K562 (cell line): ENCODE measurements at regions not wholly inside any gene's neighbourhood (a gene's known extent, or its start where the extent isn't known, plus 50 kb on each side); places are given as distances from the start of the nearest gene placed in this dataset.
A peak's percentile ranks its signal among the peaks of the same experiment; 100 is the strongest.
"Not testable (repeated sequence)": the region's sequence is repeated elsewhere in the genome, so short reads cannot be mapped to it uniquely, and the experiment has no call there.

Experiments used
- ATAC-seq: fragments of 200-7000 bp; cut with Tn5 transposase; 3 replicates; pipeline ENCODE4 v1.9.1; 2020; ENCODE audit warnings: moderate library complexity
- BruUV-seq: library from RNA; stranded (reverse); fragments of 400-500 nt; replicated peaks from 2 replicates; lab custom pipeline; 2021; lab: Mats Ljungman, UMichigan
- CTCF ChIA-PET: fragments of 300-600 bp; formaldehyde crosslinking; extraction: SDS; loops from one replicate; lab custom pipeline; 2021; ENCODE audit warnings: low intra/inter-chr PET ratio; lab: Yijun Ruan, JAX
- POLR2A ChIA-PET: fragments of 300-600, 350-650 bp; sonication (Branson Sonifier 250); formaldehyde crosslinking; extraction: SDS; loops from one replicate; lab custom pipeline; 2021; ENCODE audit warnings: antibody characterized with exemption, inconsistent platforms; lab: Yijun Ruan, JAX
- DNase-seq, 4 experiments: peaks; one replicate each; pipeline versions ENCODE4 v3.0.0 to v3.0.0-alpha.2; 2011 to 2018; ENCODE audit warnings: low spot score in 3 of 4, mixed read lengths in 3 of 4; ENCODE audit errors: extremely low read depth in 1 of 4
- FAIRE-seq: peaks from 2 replicates; lab custom pipeline; 2011; peaks lifted over from hg19 to GRCh38; lab: Jason Lieb, UNC
- H2AFZ ChIP-seq: 2 replicates; pipeline ENCODE4 v1.6.0; 2011; ENCODE audit warnings: low read depth, low read length, control low read depth, inconsistent platforms
- H3K27ac ChIP-seq: fragments of 200-600 bp; 3 replicates; pipeline ENCODE4 v1.8.0; 2011; ENCODE audit warnings: low read depth, mild to moderate bottlenecking, control low read depth, inconsistent platforms, low read length, moderate library complexity, mixed read lengths; ENCODE audit errors: extremely low read depth
- H3K27me3 ChIP-seq, 2 experiments: fragments of 300-600 bp in 1 of 2; 2 replicates in 1 of 2; 3 replicates in 1 of 2; pipeline versions ENCODE4 v1.6.0 to v1.8.0; 2011; ENCODE audit warnings: inconsistent platforms in 2 of 2, low read length in 2 of 2, mild to moderate bottlenecking in 1 of 2, mixed read lengths in 1 of 2, moderate library complexity in 1 of 2; ENCODE audit not compliant: control insufficient read depth in 2 of 2, insufficient read depth in 2 of 2
- H3K36me3 ChIP-seq: fragments of 300-600 bp; 3 replicates; pipeline ENCODE4 v1.8.0; 2011; ENCODE audit warnings: mild to moderate bottlenecking, low read length, inconsistent platforms; ENCODE audit not compliant: control insufficient read depth, insufficient read depth
- H3K4me1 ChIP-seq, 2 experiments: fragments of 200-600 bp in 1 of 2; replicated peaks in 1 of 2; 2 replicates in 1 of 2; 3 replicates in 1 of 2; pipeline versions ENCODE4 v1.5.1 to v1.8.0; 2011; ENCODE audit warnings: inconsistent platforms in 2 of 2, low read length in 2 of 2, mild to moderate bottlenecking in 1 of 2, mixed read lengths in 1 of 2, moderate library complexity in 1 of 2; ENCODE audit not compliant: control insufficient read depth in 2 of 2, insufficient read depth in 2 of 2
- H3K4me2 ChIP-seq: 2 replicates; pipeline ENCODE4 v1.6.1; 2011; ENCODE audit warnings: low read length, control low read depth, inconsistent platforms, mixed read lengths; ENCODE audit not compliant: insufficient read depth
- H3K4me3 ChIP-seq: fragments of 200-600 bp; sonication (generic), shearing (Covaris generic); 2 replicates; pipeline ENCODE4 v1.5.1; 2016; ENCODE audit warnings: control low read depth, inconsistent platforms
- H3K79me2 ChIP-seq: fragments of 200-600 bp; 3 replicates; pipeline ENCODE4 v1.8.0; 2011; ENCODE audit warnings: low read length, inconsistent platforms; ENCODE audit not compliant: control insufficient read depth, insufficient read depth
- H3K9ac ChIP-seq, 2 experiments: 2 replicates each; pipeline versions ENCODE4 v1.6.0 to v1.6.1; 2011; ENCODE audit warnings: low read depth in 2 of 2, low read length in 2 of 2, control low read depth in 1 of 2, inconsistent platforms in 1 of 2, mild to moderate bottlenecking in 1 of 2, mixed read lengths in 1 of 2; ENCODE audit not compliant: insufficient read depth in 1 of 2
- H3K9me1 ChIP-seq: one replicate; pipeline ENCODE4 v1.6.0; 2011; ENCODE audit warnings: inconsistent platforms, mild to moderate bottlenecking, low read length, moderate library complexity; ENCODE audit not compliant: control insufficient read depth, insufficient read depth
- H3K9me3 ChIP-seq: replicated peaks from 2 replicates; pipeline ENCODE4 v1.5.1; 2011; ENCODE audit warnings: low read depth, low read length, inconsistent platforms; ENCODE audit not compliant: control insufficient read depth, insufficient read depth
- H4K20me1 ChIP-seq: replicated peaks from 2 replicates; pipeline ENCODE4 v1.6.1; 2011; ENCODE audit warnings: low read length, inconsistent platforms, mixed read lengths; ENCODE audit not compliant: control insufficient read depth, insufficient read depth
- ARID2 ChIP-seq: fragments of 450-650 bp; IDR thresholded peaks from 2 replicates; pipeline ENCODE4 v1.6.1; 2017; ENCODE audit warnings: antibody characterized with exemption, mild to moderate bottlenecking
- ELF4 ChIP-seq: fragments of 450-650 bp; formaldehyde crosslinking; IDR thresholded peaks from 2 replicates; pipeline ENCODE4 v1.4.0; 2022; ENCODE audit warnings: missing genetic modification characterization
- EP300 ChIP-seq: IDR thresholded peaks from 2 replicates; pipeline ENCODE4 v1.6.1; 2012; ENCODE audit warnings: low read length, improper control_type of control experiment
- KLF10 ChIP-seq: fragments of 250-450 bp; sonication (Bioruptor Pico); IDR thresholded peaks from 2 replicates; pipeline ENCODE4 v1.6.1; 2021; ENCODE audit warnings: matching md5 sums
- NUFIP1 ChIP-seq: fragments of 450-650 bp; IDR thresholded peaks from 2 replicates; pipeline ENCODE4 v1.6.1; 2018; ENCODE audit not compliant: partially characterized antibody
- SIN3B ChIP-seq: fragments of 450-650 bp; IDR thresholded peaks from 2 replicates; pipeline ENCODE4 v1.6.1; 2017; ENCODE audit warnings: low read depth, mild to moderate bottlenecking, moderate library complexity
- TCF7L2 ChIP-seq: fragments of 150-350 bp; IDR thresholded peaks from 2 replicates; pipeline ENCODE4 v1.6.1; 2016; ENCODE audit warnings: low read depth, mild to moderate bottlenecking, low read length, moderate library complexity
- U2AF2 ChIP-seq: fragments of 200-400 bp; formaldehyde crosslinking; optimal IDR thresholded peaks from 2 replicates; pipeline ENCODE3; 2017; ENCODE audit warnings: low read depth, mild to moderate bottlenecking, low read length
- XRCC4 ChIP-seq: IDR thresholded peaks from one replicate; pipeline ENCODE4 v1.6.1; 2011; ENCODE audit not compliant: insufficient read depth, insufficient read length; ENCODE audit errors: extremely low read depth
- ZNF695 ChIP-seq: fragments of 450-650 bp; formaldehyde crosslinking; IDR thresholded peaks from 2 replicates; pipeline ENCODE4 v1.4.0; 2020; ENCODE audit warnings: mild to moderate bottlenecking, moderate library complexity
- ZNF696 ChIP-seq: fragments of 250-450 bp; sonication (Bioruptor Pico); conservative IDR thresholded peaks from 2 replicates; pipeline ENCODE4 v1.4.0; 2020; ENCODE audit warnings: mild to moderate bottlenecking, moderate library complexity
- WGBS: fragments of 100-300 bp; shearing (Covaris generic); methylation state at CpG from one replicate; pipeline ENCODE4 v1.1.6; 2016; ENCODE audit warnings: low coverage, mixed read lengths; ENCODE audit not compliant: insufficient coverage; ENCODE audit errors: missing lambda C conversion rate; 5-methylcytosine and 5-hydroxymethylcytosine counted together
- in situ Hi-C: fragments of 300-500 bp; cut with MboI; formaldehyde crosslinking; loops from 4 replicates; pipeline ENCODE4 v1.15.0; 2018; ENCODE audit warnings: inconsistent platforms, mixed read lengths
- intact Hi-C: fragments of 100-400 bp; cut with micrococcal nuclease; formaldehyde crosslinking; loops from 2 replicates; pipeline ENCODE4 v1.14.2; 2022
- TF ChIP-seq, protein P1 (sequence below), 2 experiments: fragments of 450-650 bp; conservative IDR thresholded peaks; 2 replicates each; pipeline ENCODE4 v1.6.1; 2017; ENCODE audit warnings: mild to moderate bottlenecking in 2 of 2, moderate library complexity in 2 of 2
- TF ChIP-seq, protein P2 (sequence below): IDR thresholded peaks from 2 replicates; pipeline ENCODE4 v1.6.1; 2011; ENCODE audit warnings: borderline replicate concordance, low read depth, mild to moderate bottlenecking, moderate library complexity, low read length; ENCODE audit not compliant: insufficient read depth, poor library complexity, severe bottlenecking

DNA sequence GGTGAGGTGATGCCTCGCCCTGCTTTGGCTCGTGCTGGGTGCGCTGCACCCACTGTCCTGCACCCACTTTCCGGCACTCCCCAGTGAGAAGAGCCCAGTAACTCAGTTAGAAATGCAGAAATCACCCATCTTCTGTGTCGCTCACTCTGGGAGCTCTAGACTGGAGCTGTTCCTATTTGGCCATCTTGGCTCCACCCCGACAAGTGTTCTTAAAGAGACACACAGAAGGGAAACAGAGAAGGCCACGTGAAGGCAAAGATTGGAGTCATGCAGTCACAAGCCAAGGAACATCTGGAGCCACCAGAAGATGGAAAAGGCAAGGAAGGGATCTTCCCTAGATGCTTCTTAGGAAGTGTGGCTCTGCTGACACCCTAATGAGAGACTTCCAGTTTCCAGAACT is 170.6 kb upstream of the C1GALT1 start:
- H3K9me3 ChIP-seq, H3K9me1 ChIP-seq, H3K79me2 ChIP-seq, H3K4me3 ChIP-seq, POLR2A ChIA-PET, CTCF ChIA-PET, BruUV-seq, FAIRE-seq, DNase-seq, H3K9ac ChIP-seq, intact Hi-C loops, H4K20me1 ChIP-seq, H3K36me3 ChIP-seq, H3K4me1 ChIP-seq, H3K27ac ChIP-seq, H3K27me3 ChIP-seq, in situ Hi-C loops: not testable (repeated sequence)
- H3K4me2 ChIP-seq, result peak overlapping the region; percentile 37; the same call in 1 of the 2 replicates
- WGBS, result 27% methylated on average over 7 of the region's 7 CpGs
- peak; percentile 70 for ATAC-seq
- H2AFZ ChIP-seq, result peak overlapping the region; percentile 82

DNA sequence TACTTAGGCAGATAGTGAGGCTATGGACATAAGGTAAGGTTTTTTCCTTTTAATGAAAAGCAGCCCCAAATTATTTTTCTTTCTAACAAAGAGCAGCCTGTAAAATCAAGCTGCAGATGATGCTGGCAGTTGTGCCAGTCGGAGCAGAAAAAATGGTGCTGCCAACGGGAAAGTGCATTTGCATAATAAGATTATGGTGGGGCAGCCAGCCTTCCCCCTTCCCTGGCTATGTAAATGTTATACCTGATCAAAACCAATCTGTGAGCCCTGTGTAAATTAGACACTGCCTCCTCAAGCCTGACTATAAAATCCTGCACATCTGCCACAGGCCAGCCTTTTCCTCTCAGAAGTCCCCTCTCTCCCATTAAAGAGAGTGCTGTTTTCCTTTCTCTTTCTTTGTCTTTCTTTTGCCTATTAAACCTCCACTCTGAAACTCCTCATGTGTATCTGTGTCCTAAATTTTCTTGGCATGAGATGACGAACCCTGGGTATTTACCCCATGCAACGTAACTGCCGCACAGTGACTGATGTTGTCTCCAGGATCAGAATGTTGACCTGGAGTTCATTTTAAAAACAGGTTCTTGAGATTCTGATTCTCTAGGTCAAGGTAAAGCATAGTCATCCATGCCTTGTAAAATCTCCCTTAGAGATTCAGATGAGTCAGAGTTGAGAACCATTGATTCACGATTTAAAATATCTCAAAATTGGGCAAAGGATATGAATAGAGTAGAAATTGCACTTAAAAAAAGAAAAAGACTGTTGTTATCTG is 167.3 kb upstream of the C1GALT1 start:
- ATAC-seq (no peak), DNase-seq (no peak), FAIRE-seq (no peak)
- intact Hi-C loops (no loop called here), in situ Hi-C loops (no loop called here)
- BruUV-seq, result no TSS peak
- ChIA-PET POLR2A (no interaction called here), CTCF (no interaction called here)
- no peaks in the 10 kb centered on the region for H3K36me3 ChIP-seq
- no peak overlapping the region for H3K9ac ChIP-seq
- H3K27ac ChIP-seq, result no peak overlapping the region
- WGBS, result 41% methylated on average over 6 of the region's 6 CpGs
- no peaks in the 10 kb centered on the region for H3K4me1 ChIP-seq
- H3K4me2 ChIP-seq, result no peak overlapping the region
- TF ChIP-seq, protein P1, sequence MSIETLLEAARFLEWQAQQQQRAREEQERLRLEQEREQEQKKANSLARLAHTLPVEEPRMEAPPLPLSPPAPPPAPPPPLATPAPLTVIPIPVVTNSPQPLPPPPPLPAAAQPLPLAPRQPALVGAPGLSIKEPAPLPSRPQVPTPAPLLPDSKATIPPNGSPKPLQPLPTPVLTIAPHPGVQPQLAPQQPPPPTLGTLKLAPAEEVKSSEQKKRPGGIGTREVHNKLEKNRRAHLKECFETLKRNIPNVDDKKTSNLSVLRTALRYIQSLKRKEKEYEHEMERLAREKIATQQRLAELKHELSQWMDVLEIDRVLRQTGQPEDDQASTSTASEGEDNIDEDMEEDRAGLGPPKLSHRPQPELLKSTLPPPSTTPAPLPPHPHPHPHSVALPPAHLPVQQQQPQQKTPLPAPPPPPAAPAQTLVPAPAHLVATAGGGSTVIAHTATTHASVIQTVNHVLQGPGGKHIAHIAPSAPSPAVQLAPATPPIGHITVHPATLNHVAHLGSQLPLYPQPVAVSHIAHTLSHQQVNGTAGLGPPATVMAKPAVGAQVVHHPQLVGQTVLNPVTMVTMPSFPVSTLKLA (conservative IDR thresholded peaks at IDR 0.05), result no peak
- no peak for TF ChIP-seq U2AF2
- no peak for TF ChIP-seq ARID2
- no peak for TF ChIP-seq SIN3B
- TF ChIP-seq ZNF695, result no peak
- TF ChIP-seq, protein P2, sequence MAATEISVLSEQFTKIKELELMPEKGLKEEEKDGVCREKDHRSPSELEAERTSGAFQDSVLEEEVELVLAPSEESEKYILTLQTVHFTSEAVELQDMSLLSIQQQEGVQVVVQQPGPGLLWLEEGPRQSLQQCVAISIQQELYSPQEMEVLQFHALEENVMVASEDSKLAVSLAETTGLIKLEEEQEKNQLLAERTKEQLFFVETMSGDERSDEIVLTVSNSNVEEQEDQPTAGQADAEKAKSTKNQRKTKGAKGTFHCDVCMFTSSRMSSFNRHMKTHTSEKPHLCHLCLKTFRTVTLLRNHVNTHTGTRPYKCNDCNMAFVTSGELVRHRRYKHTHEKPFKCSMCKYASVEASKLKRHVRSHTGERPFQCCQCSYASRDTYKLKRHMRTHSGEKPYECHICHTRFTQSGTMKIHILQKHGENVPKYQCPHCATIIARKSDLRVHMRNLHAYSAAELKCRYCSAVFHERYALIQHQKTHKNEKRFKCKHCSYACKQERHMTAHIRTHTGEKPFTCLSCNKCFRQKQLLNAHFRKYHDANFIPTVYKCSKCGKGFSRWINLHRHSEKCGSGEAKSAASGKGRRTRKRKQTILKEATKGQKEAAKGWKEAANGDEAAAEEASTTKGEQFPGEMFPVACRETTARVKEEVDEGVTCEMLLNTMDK, result no peak
- no peak for TF ChIP-seq ZNF696
- no peak for TF ChIP-seq NUFIP1
- TF ChIP-seq TCF7L2, result no peak
- TF ChIP-seq KLF10 (CRISPR knock-in tag), result no peak
- no peak for TF ChIP-seq ELF4 (CRISPR knock-in tag)
- TF ChIP-seq EP300, result no peak
- no peak for TF ChIP-seq XRCC4
- H3K79me2 ChIP-seq, result no peaks in the 10 kb centered on the region
- no peaks in the 10 kb centered on the region for H3K9me3 ChIP-seq
- no peaks in the 10 kb centered on the region for H4K20me1 ChIP-seq
- no peak overlapping the region for H2AFZ ChIP-seq
- no peaks in the 10 kb centered on the region for H3K27me3 ChIP-seq
- no peaks in the 10 kb centered on the region for H3K9me1 ChIP-seq
- no peak overlapping the region for H3K4me3 ChIP-seq
